ENCODE measurements at regions not wholly inside any gene's neighbourhood (a gene's known extent, or its start where the extent isn't known, plus 50 kb on each side); places are given as distances from the start of the nearest gene placed in this dataset.

- DNase-seq (ENCODE audit: low spot score in 2 of 2) (no peak), FAIRE-seq (no peak)
These were observed 691.1 kb upstream of the C9orf72 start for GRCh38 chr9:28264368-28264767.

GRCh38 chr9:28267351-28267750, 694.1 kb upstream of the C9orf72 start:
- FAIRE-seq (no peak), DNase-seq (ENCODE audit: low spot score in 2 of 2) (no peak)

- DNase-seq (ENCODE audit: low spot score in 2 of 2) (no peak), FAIRE-seq (no peak)
These were observed 696.9 kb upstream of the C9orf72 start for GRCh38 chr9:28270156-28270555.

- DNase-seq (ENCODE audit: low spot score in 2 of 2) (no peak), FAIRE-seq (no peak)
These were observed 698.8 kb upstream of the C9orf72 start for GRCh38 chr9:28272127-28272526.

GRCh38 chr9:28287455-28287854, 714.2 kb upstream of the C9orf72 start:
- DNase-seq (ENCODE audit: low spot score in 2 of 2) (no peak), FAIRE-seq (no peak)

GRCh38 chr9:28289746-28290145, 716.5 kb upstream of the C9orf72 start:
- FAIRE-seq = no peak
- no peak for DNase-seq (ENCODE audit: low spot score in 2 of 2)

DNA sequence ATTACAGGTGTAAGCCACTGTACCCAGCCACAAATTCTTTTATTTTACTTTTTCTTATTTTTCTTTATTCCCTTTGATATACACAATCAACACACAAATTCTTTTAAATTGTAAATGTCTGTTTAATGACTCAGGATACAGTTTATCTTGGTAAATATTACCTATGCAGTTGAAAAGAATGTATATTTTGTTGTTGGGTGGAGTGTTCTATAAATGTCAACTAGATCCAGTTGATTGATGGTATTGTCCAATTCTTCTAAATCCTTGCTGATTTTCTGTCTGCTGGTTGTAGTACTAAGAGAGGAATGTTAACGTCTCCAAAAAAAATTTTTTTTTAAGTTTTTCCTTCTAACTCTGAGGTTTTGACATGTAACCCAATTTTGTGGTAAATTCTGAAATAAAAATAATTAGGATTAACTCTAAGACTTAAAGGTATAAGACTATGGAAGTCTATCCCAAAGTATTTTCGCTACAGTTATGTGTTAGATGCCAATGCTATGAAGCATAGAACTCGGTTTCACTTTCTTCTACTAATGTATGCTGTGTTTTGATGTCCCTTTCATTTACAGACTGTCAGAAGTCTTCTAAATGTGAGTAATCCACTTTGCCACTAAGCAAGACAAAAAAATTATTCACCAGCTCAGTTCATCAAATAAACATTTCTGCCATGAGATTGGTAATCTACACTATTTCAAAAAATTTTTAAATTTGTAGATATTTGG, 720.2 kb upstream of the C9orf72 start:
- no peak for DNase-seq (ENCODE audit: low spot score in 2 of 2)
- no peak for FAIRE-seq

DNA sequence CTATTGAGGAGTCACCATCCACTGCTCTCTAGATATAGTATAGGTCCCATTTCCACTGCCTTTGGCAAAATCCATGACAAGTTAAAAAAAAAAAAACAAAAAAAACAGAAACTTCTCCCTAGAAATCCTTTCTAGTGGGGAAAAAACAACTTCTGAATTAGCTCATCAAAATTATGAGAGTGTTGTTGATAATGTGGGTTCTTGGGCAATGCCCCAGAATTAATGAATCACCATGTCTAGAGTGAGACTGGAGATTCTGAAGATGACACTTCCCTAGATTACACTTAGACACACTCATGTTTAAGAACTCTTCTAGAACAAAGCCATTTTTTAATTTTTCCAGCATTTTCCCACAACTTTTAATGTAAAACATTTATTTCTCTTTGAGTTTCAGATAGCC, 728.0 kb upstream of the C9orf72 start:
- FAIRE-seq (no peak), DNase-seq (ENCODE audit: low spot score in 2 of 2) (no peak)

- no peak for FAIRE-seq
- no peak for DNase-seq (ENCODE audit: low spot score in 2 of 2)
These were observed 744.5 kb upstream of the C9orf72 start for GRCh38 chr9:28317745-28318144.

DNA sequence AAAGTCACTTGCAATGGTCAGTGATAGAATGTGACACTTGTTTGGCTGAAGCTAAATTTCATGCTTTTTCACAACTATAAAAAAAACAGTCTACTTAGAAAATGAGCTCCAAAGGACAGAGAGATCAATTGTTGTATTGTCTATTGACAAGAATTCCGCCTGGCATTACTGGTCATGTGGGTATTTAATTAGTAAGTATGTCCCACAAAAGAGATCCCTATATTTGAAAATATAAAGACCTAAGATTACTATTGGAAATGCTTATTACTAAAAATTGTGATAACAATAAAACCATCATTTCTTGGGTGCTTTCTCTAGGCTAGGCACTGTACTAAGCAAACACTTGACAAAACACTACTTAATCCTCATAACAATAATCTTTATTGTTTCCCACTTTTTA, 745.2 kb upstream of the C9orf72 start:
- no peak for FAIRE-seq

DNA sequence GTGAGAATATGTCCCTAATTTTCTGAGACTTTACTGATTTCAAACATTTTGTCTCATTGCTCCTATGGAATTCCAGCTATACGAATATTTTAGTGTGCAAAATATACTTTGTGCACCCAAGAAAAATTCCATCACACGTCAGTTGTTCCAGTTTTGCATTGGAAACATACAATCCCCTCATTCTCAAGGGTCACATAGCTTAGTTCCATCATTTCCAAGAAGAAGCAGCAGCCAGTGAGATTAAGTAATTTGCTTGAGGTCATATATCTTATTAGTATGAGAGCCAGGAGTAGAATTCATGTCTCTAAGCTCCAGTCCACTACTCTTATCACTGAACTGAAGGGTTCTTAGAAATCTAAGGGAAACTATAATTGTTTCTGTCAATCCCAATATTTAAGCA, 746.7 kb upstream of the C9orf72 start:
- no peak for DNase-seq (ENCODE audit: low spot score in 2 of 2)
- no peak for FAIRE-seq

More for the DNA sequence above, 745.2 kb upstream of the C9orf72 start:
- peak in 1 of 2 donors; percentile 12 for DNase-seq (ENCODE audit: low spot score in 2 of 2)

- no peak for FAIRE-seq
- DNase-seq (ENCODE audit: low spot score in 2 of 2) = no peak
These were observed 747.3 kb upstream of the C9orf72 start for GRCh38 chr9:28320616-28321015.

DNA sequence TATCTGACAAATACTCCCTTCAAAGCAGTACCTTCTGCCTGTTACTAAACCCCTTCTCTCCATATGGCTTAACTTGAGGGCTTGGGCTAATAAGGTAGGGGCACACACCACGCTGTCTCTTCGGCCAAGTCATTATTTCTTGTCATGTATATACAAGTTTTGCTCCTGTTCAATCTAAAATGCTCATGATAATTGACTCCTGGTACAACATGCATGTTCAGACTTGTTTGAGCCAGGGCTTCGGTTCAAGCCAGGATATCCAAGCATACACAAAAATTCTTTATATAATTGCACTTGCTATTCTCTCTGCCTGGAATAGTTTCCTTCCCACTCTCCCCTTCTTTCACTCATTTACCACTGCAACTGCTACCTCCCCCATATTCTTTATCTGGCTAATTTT, 756.0 kb upstream of the C9orf72 start:
- FAIRE-seq (no peak), DNase-seq (ENCODE audit: low spot score in 2 of 2) (no peak)

DNA sequence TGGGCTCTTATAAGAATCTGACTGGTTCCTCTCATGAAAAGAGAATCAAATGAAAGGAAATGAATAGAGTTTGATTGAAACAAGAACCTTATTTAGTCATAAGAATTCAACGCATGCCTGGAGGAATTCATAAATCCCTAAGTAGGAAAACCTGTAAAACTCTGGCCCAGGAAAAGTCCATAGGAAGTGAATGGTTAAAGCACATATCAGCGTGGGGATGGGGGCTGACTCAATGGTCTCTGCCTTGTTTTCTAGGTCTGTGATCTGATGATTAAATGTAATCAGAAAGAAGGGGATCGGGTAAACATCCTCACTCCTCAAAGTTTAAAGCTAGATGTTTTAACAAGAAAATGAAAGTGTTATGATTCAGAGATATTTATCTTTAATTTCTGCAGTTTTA, 759.4 kb upstream of the C9orf72 start:
- FAIRE-seq (no peak), DNase-seq (ENCODE audit: low spot score in 2 of 2) (no peak)

DNA sequence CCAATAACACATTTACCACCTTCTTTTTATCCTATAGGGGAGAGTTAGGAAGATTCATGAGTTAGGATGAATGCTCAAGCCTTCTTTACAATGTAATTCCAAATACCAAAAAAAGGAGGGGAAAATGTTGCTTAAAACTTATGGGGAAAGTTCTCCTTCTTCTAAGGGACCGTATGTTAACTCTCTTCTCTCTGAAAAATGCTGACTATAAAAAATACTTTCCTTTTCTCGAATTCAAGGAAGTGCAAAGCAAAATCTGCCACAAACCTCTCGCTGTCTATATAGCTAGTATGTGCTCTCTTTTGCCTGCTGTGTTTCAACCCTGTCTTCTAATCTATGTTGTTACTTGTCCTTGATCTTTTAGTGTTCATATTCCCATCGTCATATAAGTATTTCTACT, 768.6 kb upstream of the C9orf72 start:
- FAIRE-seq (no peak), DNase-seq (ENCODE audit: low spot score in 2 of 2) (no peak)

DNA sequence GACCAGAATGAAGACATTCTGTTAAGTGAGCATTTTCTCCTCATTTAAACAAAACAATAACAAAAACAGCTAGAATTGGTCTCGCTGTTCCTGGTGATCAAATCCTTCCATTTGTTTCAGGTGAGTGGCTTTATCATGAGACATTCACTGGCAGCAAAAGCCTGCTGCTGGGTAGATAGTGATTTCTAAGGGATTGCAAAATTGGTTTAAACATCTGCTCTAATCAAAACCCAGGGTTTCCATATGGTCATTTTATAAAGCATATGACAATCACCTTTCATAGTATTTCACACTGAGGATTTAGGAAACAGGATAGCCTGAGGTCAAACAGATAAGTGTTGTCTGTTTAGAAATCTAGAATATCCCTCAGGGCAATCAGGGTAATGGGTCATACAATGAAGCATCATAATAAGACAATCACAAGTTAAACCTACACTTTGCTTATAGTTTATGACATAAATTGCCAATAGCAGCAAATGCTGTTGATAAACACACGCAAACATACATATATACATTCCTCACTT, 769.6 kb upstream of the C9orf72 start:
- no peak for FAIRE-seq
- no peak for DNase-seq (ENCODE audit: low spot score in 2 of 2)

GRCh38 chr9:28363151-28363562, 789.9 kb upstream of the C9orf72 start:
- DNase-seq (ENCODE audit: low spot score in 2 of 2) (no peak), FAIRE-seq (no peak)

GRCh38 chr9:28365020-28365640, 791.8 kb upstream of the C9orf72 start:
- FAIRE-seq = no peak
- DNase-seq (ENCODE audit: low spot score in 2 of 2) = no peak

- FAIRE-seq (no peak), DNase-seq (ENCODE audit: low spot score in 2 of 2) (no peak)
These were observed 792.4 kb upstream of the C9orf72 start for GRCh38 chr9:28365728-28366127.

GRCh38 chr9:28378231-28378630, 805.0 kb upstream of the C9orf72 start:
- DNase-seq (ENCODE audit: low spot score in 2 of 2) = no peak
- no peak for FAIRE-seq

- no peak for FAIRE-seq
These were observed 805.8 kb upstream of the C9orf72 start for GRCh38 chr9:28379082-28379481.

GRCh38 chr9:28389411-28389810, 816.1 kb upstream of the C9orf72 start:
- no peak for DNase-seq (ENCODE audit: low spot score in 2 of 2)
- FAIRE-seq = no peak

More at GRCh38 chr9:28379082-28379481, 805.8 kb upstream of the C9orf72 start:
- no peak for DNase-seq (ENCODE audit: low spot score in 2 of 2)

All from frontal cortex (tissue), 3 donors.